Hepatocyte (in vitro differentiated cells): ENCODE measurements at regions not wholly inside any gene's neighbourhood (a gene's known extent, or its start where the extent isn't known, plus 50 kb on each side); places are given as distances from the start of the nearest gene placed in this dataset.

ENCODE experiments used
- DNase-seq: peaks from one replicate; pipeline ENCODE4 v3.0.0-alpha.2; 2016; ENCODE audit warnings: low spot score
- H2AFZ ChIP-seq: fragments of 200-600 bp; sonication (generic); 2 replicates; pipeline ENCODE4 v1.6.0; 2016; ENCODE audit warnings: antibody characterized with exemption, mild to moderate bottlenecking
- H3K27ac ChIP-seq: fragments of 200-600 bp; sonication (generic); 2 replicates; pipeline ENCODE4 v1.5.1; 2016; ENCODE audit warnings: mild to moderate bottlenecking
- H3K27me3 ChIP-seq: fragments of 200-600 bp; sonication (generic); 2 replicates; pipeline ENCODE4 v1.6.1; 2016
- H3K36me3 ChIP-seq: fragments of 200-600 bp; sonication (generic); replicated peaks from 2 replicates; pipeline ENCODE4 v1.5.1; 2016; ENCODE audit warnings: low read depth; ENCODE audit not compliant: insufficient read depth
- H3K4me1 ChIP-seq: fragments of 200-600 bp; sonication (generic); 2 replicates; pipeline ENCODE4 v1.5.1; 2016; ENCODE audit warnings: mild to moderate bottlenecking, moderate library complexity; ENCODE audit not compliant: insufficient read depth
- H3K4me2 ChIP-seq: fragments of 200-600 bp; sonication (generic); 2 replicates; pipeline ENCODE4 v1.6.0; 2016
- H3K4me3 ChIP-seq: fragments of 200-600 bp; sonication (generic); 2 replicates; pipeline ENCODE4 v1.5.1; 2016; ENCODE audit warnings: mild to moderate bottlenecking
- H3K79me2 ChIP-seq: fragments of 200-600 bp; sonication (generic); 2 replicates; pipeline ENCODE4 v1.6.0; 2017; ENCODE audit warnings: mild to moderate bottlenecking
- H3K9me2 ChIP-seq: fragments of 200-600 bp; sonication (generic); replicated peaks from 2 replicates; pipeline ENCODE4 v1.6.0; 2017; ENCODE audit warnings: mild to moderate bottlenecking; ENCODE audit not compliant: insufficient read depth
- H3K9me3 ChIP-seq: fragments of 200-600 bp; sonication (generic); 2 replicates; pipeline ENCODE4 v1.5.1; 2016; ENCODE audit warnings: low read depth, mild to moderate bottlenecking
- H4K20me1 ChIP-seq: fragments of 200-600 bp; sonication (generic); 2 replicates; pipeline ENCODE4 v1.6.0; 2016; ENCODE audit warnings: mild to moderate bottlenecking; ENCODE audit not compliant: insufficient read depth, poor library complexity, severe bottlenecking
- EZH2 ChIP-seq: fragments of 200-600 bp; sonication (generic); IDR thresholded peaks from 2 replicates; pipeline ENCODE4 v1.6.1; 2016; ENCODE audit warnings: antibody characterized with exemption, mild to moderate bottlenecking, borderline replicate concordance
- EZH2phosphoT487 ChIP-seq: fragments of 200-600 bp; sonication (generic); IDR thresholded peaks from one replicate; pipeline ENCODE4 v1.6.1; 2018; ENCODE audit warnings: antibody characterized with exemption, mild to moderate bottlenecking, low read depth, moderate library complexity; ENCODE audit not compliant: unreplicated experiment, severe bottlenecking
- WGBS: methylation state at CpG from one replicate; pipeline ENCODE4 v1.1.6; 2016; ENCODE audit warnings: low lambda C conversion rate; ENCODE audit errors: missing lambda C conversion rate; 5-methylcytosine and 5-hydroxymethylcytosine counted together
- TF ChIP-seq, protein P1 (sequence below): fragments of 200-600 bp; sonication (generic); IDR thresholded peaks from 2 replicates; pipeline ENCODE4 v1.5.1; 2016; ENCODE audit warnings: antibody characterized with exemption, mild to moderate bottlenecking; ENCODE audit not compliant: poor library complexity

DNA sequence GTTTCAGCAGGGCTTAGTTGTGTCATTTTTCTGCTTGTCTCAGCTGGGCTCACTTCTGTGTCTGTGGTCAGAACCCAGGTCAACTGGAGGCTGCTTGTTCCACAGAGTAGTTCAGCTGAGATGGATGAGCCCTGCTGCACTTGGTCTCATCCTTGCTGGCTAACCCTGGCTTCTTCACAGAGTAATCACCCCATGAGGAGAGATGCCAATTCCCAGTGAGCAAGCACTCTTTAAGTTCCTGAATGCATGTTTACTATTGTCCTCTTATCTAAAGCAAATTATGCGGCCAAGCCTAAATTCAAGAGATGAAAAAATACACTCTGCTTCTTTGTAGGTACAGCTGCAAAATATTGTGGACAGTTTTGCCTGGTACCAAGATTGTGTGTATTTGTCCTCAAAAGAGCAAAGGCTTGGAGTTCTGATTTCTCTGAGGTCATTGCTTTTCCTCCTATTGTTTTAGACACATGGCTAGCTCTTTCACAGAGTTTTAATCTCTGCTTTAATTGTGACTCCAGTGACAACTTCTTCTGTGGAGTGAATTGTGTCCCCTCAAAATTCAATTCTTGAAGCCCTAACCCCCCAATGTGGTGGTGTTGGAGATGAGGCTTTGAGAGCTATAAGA is 236.6 kb upstream of the ANKRD50 start:
- Histone ChIP-seq H3K4me2 (no peak overlapping the region), H3K27me3 (no peaks in the 10 kb centered on the region), H4K20me1 (no peaks in the 10 kb centered on the region), H3K4me3 (no peak overlapping the region), H2AFZ (no peak overlapping the region), H3K4me1 (peaks cover 9% of the 10 kb centered on the region), H3K79me2 (no peaks in the 10 kb centered on the region), H3K27ac (no peak overlapping the region), H3K9me3 (no peaks in the 10 kb centered on the region), H3K36me3 (no peaks in the 10 kb centered on the region), H3K9me2 (no peaks in the 10 kb centered on the region)
- WGBS, result 58% methylated on average over 1 of the region's 1 CpG
- TF ChIP-seq EZH2, result no peak
- DNase-seq, result no peak

DNA sequence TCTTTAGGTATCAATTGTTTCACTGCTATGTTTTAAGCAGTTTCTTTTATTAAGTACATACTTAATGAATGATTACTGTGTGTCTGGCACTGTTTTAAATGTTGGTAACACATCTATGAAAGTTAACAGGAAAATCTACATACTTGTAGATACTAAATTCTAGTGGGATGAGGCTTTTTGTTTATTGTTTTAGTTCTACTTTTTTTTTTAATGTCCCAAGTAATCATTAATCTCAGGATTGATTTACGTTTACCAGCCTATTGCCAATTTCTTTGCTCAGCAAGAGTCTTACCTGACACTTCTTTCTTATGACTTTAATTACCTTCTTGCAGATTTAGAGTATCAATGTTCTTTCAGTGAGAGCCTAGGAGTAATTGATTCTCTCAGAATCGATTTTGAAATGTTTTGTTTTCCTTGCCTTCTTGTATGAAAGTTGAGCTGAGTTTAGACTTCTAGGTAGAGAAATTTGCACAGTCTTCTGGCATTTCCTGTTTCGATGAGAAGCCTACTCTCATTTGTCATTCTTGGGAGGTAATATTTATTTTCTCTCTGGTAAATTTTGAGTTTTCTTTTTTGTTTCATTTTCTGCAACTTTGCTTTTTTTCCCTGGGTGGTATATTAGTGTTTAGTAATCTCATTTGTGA is 235.2 kb upstream of the ANKRD50 start:
- Histone ChIP-seq H3K4me2 (no peak overlapping the region), H3K79me2 (no peaks in the 10 kb centered on the region), H2AFZ (no peak overlapping the region), H3K9me3 (no peaks in the 10 kb centered on the region), H3K36me3 (no peaks in the 10 kb centered on the region), H3K27me3 (no peaks in the 10 kb centered on the region), H3K4me3 (no peak overlapping the region), H3K27ac (no peak overlapping the region), H3K9me2 (no peaks in the 10 kb centered on the region), H3K4me1 (peaks cover 2% of the 10 kb centered on the region), H4K20me1 (no peaks in the 10 kb centered on the region)
- TF ChIP-seq EZH2 (no peak), EZH2phosphoT487 (no peak)
- TF ChIP-seq, protein P1, sequence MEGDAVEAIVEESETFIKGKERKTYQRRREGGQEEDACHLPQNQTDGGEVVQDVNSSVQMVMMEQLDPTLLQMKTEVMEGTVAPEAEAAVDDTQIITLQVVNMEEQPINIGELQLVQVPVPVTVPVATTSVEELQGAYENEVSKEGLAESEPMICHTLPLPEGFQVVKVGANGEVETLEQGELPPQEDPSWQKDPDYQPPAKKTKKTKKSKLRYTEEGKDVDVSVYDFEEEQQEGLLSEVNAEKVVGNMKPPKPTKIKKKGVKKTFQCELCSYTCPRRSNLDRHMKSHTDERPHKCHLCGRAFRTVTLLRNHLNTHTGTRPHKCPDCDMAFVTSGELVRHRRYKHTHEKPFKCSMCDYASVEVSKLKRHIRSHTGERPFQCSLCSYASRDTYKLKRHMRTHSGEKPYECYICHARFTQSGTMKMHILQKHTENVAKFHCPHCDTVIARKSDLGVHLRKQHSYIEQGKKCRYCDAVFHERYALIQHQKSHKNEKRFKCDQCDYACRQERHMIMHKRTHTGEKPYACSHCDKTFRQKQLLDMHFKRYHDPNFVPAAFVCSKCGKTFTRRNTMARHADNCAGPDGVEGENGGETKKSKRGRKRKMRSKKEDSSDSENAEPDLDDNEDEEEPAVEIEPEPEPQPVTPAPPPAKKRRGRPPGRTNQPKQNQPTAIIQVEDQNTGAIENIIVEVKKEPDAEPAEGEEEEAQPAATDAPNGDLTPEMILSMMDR, result no peak
- WGBS, result 83% methylated on average over 3 of the region's 3 CpGs
- DNase-seq, result no peak

DNA sequence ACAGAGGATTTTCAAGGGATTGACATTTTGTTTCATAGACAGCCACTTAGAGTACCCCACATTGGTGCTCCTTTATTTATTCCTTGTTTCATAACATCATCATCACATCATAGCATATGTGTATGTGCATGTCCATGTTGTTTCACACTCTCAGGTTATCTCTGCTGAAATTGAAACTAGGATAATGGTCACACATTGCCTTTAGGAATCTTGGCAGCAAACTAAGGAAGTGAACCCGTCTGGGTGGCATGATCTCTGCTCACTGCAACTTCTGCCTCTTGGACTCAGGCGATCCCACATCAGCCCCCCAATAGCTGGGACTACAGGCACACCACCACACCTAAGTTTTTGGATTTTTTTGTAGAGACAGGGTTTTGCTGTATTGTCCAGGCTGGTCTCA is 234.2 kb upstream of the ANKRD50 start:
- Histone ChIP-seq H3K79me2 (no peaks in the 10 kb centered on the region), H3K4me2 (no peak overlapping the region), H3K4me1 (no peaks in the 10 kb centered on the region), H4K20me1 (no peaks in the 10 kb centered on the region), H3K27ac (no peak overlapping the region), H2AFZ (no peak overlapping the region), H3K9me2 (no peaks in the 10 kb centered on the region), H3K27me3 (no peaks in the 10 kb centered on the region), H3K4me3 (no peak overlapping the region), H3K9me3 (no peaks in the 10 kb centered on the region), H3K36me3 (no peaks in the 10 kb centered on the region)
- DNase-seq, result no peak
- TF ChIP-seq, protein P1, result no peak
- TF ChIP-seq EZH2 (no peak), EZH2phosphoT487 (no peak)
- WGBS, result 89% methylated on average over 2 of the region's 2 CpGs

DNA sequence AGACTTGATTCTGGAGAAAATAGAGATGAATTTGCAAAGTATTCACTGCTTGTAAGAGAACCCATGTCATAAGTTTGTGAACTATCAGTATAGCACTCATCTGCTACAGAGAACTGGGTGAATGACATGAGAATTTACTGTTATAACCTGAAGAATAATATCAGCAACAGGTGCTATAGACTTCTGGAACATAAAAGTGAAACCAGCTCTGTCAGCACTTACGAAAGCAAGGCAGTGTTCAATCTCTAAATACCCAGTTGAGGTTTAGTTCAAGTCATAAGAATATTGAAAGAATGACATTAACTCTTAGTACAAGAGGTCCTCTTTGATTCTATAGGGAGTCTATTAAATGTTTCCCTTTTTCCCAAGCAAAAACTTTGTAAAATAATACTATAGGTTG is 232.9 kb upstream of the ANKRD50 start:
- Histone ChIP-seq H3K36me3 (no peaks in the 10 kb centered on the region), H3K4me1 (no peaks in the 10 kb centered on the region), H3K9me2 (no peaks in the 10 kb centered on the region), H4K20me1 (no peaks in the 10 kb centered on the region), H3K4me3 (no peak overlapping the region), H3K79me2 (no peaks in the 10 kb centered on the region), H3K4me2 (no peak overlapping the region), H3K9me3 (no peaks in the 10 kb centered on the region), H2AFZ (no peak overlapping the region), H3K27me3 (no peaks in the 10 kb centered on the region), H3K27ac (no peak overlapping the region)
- WGBS, result 83% methylated on average over 1 of the region's 1 CpG
- no peak for DNase-seq
- no peak for TF ChIP-seq EZH2
- TF ChIP-seq EZH2phosphoT487, result no peak
- TF ChIP-seq, protein P1, result no peak
